ENCODE measurements at regions not wholly inside any gene's neighbourhood (a gene's known extent, or its start where the extent isn't known, plus 50 kb on each side); places are given as distances from the start of the nearest gene placed in this dataset.

GRCh38 chr18:41297740-41298139, 657.3 kb upstream of the PIK3C3 start:
- Histone ChIP-seq H3K9me3 (ENCODE audit: low read depth) (no peaks in the 10 kb centered on the region), H3K27ac (no peak overlapping the region), H3K27me3 (no peaks in the 10 kb centered on the region), H3K4me1 (ENCODE audit: low read depth) (no peaks in the 10 kb centered on the region), H3K4me3 (no peak overlapping the region), H3K36me3 (no peaks in the 10 kb centered on the region)
- TF ChIP-seq CTCF (IDR thresholded peaks at IDR 0.05; ENCODE audit: low read depth, low read length), result no peak
- DNase-seq (ENCODE audit: low read depth in 1 of 2, low spot score in 1 of 2), result no peak

GRCh38 chr18:41269294-41269693, 685.7 kb upstream of the PIK3C3 start:
- TF ChIP-seq CTCF (IDR thresholded peaks at IDR 0.05; ENCODE audit: low read depth, low read length), result no peak
- no peaks in the 10 kb centered on the region for H3K9me3 ChIP-seq (ENCODE audit: low read depth)
- no peak for DNase-seq (ENCODE audit: low read depth in 1 of 2, low spot score in 1 of 2)

GRCh38 chr18:41268271-41268670, 686.8 kb upstream of the PIK3C3 start:
- Histone ChIP-seq H3K27ac (no peak overlapping the region), H3K4me1 (ENCODE audit: low read depth) (no peaks in the 10 kb centered on the region), H3K9me3 (ENCODE audit: low read depth) (no peaks in the 10 kb centered on the region), H3K4me3 (no peak overlapping the region), H3K27me3 (no peaks in the 10 kb centered on the region), H3K36me3 (no peaks in the 10 kb centered on the region)
- no peak for TF ChIP-seq CTCF (IDR thresholded peaks at IDR 0.05; ENCODE audit: low read depth, low read length)
- no peak for DNase-seq (ENCODE audit: low read depth in 1 of 2, low spot score in 1 of 2)

More at GRCh38 chr18:41269294-41269693, 685.7 kb upstream of the PIK3C3 start:
- no peaks in the 10 kb centered on the region for H3K4me1 ChIP-seq (ENCODE audit: low read depth)
- no peaks in the 10 kb centered on the region for H3K27me3 ChIP-seq
- H3K36me3 ChIP-seq, result no peaks in the 10 kb centered on the region
- no peak overlapping the region for H3K27ac ChIP-seq
- H3K4me3 ChIP-seq, result no peak overlapping the region

- TF ChIP-seq CTCF (IDR thresholded peaks at IDR 0.05; ENCODE audit: low read depth, low read length), result no peak
- Histone ChIP-seq H3K36me3 (no peaks in the 10 kb centered on the region), H3K4me3 (no peak overlapping the region), H3K27me3 (no peaks in the 10 kb centered on the region), H3K27ac (no peak overlapping the region), H3K9me3 (ENCODE audit: low read depth) (no peaks in the 10 kb centered on the region), H3K4me1 (ENCODE audit: low read depth) (no peaks in the 10 kb centered on the region)
- DNase-seq (ENCODE audit: low read depth in 1 of 2, low spot score in 1 of 2), result peak in 1 of 2 donors; percentile 87
These were observed 688.4 kb upstream of the PIK3C3 start for GRCh38 chr18:41266616-41267015.

- Histone ChIP-seq H3K27ac (no peak overlapping the region), H3K9me3 (ENCODE audit: low read depth) (no peaks in the 10 kb centered on the region), H3K36me3 (no peaks in the 10 kb centered on the region), H3K4me1 (ENCODE audit: low read depth) (no peaks in the 10 kb centered on the region), H3K27me3 (no peaks in the 10 kb centered on the region), H3K4me3 (no peak overlapping the region)
- no peak for DNase-seq (ENCODE audit: low read depth in 1 of 2, low spot score in 1 of 2)
- no peak for TF ChIP-seq CTCF (IDR thresholded peaks at IDR 0.05; ENCODE audit: low read depth, low read length)
These were observed 688.8 kb upstream of the PIK3C3 start for GRCh38 chr18:41266204-41266603.

GRCh38 chr18:41265047-41265446, 690.0 kb upstream of the PIK3C3 start:
- TF ChIP-seq CTCF (IDR thresholded peaks at IDR 0.05; ENCODE audit: low read depth, low read length), result no peak
- Histone ChIP-seq H3K4me3 (no peak overlapping the region), H3K9me3 (ENCODE audit: low read depth) (no peaks in the 10 kb centered on the region), H3K27ac (no peak overlapping the region), H3K36me3 (no peaks in the 10 kb centered on the region), H3K4me1 (ENCODE audit: low read depth) (no peaks in the 10 kb centered on the region), H3K27me3 (no peaks in the 10 kb centered on the region)
- DNase-seq (ENCODE audit: low read depth in 1 of 2, low spot score in 1 of 2), result peak in 1 of 2 donors; percentile 13

Measured in cardiac muscle cell (in vitro differentiated cells and primary cell).